Stimulated activated CD8-positive, alpha-beta memory T cell treated with anti-CD3 and anti-CD28 coated beads, Interleukin-15, amount 100 ng/mL, for 1 hour (primary cell): ENCODE measurements at regions not wholly inside any gene's neighbourhood (a gene's known extent, or its start where the extent isn't known, plus 50 kb on each side); places are given as distances from the start of the nearest gene placed in this dataset.

Source experiments
- DNase-seq: peaks from one replicate; pipeline ENCODE4 v3.0.0-alpha.2; 2020; ENCODE audit warnings: low read depth

DNA sequence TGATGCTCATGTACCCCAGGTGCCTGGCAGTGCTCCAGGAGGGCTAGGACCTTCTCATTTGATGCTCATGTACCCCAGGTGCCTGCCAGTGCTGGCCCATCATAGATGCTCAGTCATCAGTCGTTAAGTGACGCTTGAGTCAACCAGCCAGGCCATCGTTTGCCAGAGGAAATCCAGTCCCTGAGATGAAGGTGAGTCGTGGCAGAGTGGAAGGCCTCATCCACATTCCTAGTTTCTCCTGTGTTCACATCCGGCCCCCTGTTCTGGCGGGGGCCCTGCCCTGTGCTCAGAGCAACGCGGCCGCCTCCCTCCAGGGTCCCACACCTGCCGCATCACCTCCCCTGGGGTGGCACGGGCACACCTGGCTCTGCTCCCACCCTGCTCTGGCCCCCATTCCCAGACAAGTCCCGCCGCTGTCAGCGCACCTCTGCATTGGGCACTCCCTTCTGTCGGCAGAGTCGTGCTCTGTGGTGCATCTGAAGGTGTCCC lies 279.9 kb downstream of the BRD1 start:
- DNase-seq = no peak

DNA sequence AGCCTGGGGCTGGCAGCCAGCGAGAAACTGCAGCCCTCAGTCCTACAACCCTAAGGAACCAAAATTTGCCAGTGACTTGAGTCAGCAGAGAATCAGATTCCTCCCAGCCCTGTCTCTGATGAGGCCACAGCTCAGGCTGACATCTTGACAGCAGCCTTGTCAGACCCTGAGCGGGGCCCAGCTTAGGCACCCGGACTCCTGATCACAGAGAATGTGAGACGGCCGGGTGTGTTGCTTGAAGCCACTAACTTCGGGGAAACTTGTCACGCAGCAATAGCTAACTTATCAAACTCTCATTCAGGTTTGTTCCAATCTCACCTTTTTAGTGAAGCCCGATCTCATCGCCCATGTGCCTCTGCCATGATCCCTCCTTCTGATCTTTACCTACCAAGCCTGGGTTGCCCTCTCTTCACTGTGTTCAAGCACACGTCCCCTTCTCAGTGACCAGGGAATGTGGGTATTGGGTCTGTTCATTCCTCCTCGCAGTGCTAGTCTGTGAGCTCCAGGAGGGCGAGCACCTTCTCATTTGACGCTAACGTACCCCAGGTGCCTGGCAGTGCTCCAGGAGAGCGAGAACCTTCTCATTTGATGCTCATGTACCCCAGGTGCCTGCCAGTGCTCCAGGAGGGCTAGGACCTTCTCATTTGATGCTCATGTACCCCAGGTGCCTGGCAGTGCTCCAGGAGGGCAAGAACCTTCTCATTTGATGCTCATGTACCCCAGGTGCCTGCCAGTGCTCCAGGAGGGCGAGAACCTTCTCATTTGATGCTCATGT lies 280.7 kb downstream of the BRD1 start:
- no peak for DNase-seq

DNA sequence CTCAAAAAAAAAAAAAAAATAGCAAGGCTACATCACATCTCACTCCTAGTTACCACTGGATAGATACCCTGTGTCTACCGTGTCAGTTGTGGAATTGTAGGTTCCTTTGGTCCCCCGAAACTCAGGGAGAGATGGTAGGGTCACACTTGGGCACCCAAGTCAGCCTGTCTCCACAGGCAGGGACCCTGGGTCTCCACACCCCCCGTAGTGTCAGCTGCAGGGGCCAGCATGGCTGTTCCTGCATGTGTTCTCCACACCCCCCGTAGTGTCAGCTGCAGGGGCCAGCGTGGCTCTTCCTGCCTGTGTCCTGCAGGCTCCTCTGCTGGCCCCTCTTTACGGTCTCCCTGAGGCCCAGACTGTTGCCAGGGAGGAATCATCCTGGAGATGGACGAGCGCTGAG lies 282.1 kb downstream of the BRD1 start:
- no peak for DNase-seq

DNA sequence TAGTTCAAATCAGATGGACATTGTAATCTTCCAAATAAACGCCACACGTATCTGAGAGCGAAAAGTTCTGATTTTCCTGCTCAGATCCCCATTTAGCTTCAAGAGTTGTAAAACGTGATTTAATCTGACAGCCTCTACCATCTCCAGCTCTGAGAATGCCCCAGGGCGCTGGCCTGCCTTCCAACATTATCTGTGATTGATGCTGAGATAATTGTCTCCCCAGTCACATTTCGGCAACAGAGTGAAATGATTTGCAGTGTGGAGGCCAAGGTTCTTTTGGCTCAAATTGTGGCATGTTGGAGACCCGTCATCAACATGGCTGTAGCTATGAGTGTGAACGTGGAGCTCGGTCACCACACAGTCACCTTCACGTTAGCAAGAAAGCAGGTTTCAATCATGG lies 283.4 kb downstream of the BRD1 start:
- no peak for DNase-seq

DNA sequence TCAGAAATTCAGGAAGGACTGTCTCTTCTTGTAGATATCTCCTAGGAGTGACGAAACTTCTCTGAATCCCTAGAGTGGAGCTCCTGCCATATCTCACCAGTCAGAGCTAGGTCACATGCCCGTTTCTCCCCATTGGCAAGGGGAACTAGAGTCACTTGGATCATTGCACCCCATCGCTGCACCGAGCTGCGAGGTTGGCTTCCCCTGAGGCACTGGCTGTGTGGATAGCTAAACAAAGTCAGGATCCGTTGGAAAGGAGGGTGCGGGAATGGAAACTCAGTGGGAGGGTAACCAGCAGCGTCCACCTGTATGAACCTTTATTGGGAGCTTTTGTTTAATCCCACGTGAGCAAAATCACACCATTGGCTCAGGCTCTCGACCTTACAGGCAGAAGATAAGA lies 283.8 kb downstream of the BRD1 start:
- no peak for DNase-seq

DNA sequence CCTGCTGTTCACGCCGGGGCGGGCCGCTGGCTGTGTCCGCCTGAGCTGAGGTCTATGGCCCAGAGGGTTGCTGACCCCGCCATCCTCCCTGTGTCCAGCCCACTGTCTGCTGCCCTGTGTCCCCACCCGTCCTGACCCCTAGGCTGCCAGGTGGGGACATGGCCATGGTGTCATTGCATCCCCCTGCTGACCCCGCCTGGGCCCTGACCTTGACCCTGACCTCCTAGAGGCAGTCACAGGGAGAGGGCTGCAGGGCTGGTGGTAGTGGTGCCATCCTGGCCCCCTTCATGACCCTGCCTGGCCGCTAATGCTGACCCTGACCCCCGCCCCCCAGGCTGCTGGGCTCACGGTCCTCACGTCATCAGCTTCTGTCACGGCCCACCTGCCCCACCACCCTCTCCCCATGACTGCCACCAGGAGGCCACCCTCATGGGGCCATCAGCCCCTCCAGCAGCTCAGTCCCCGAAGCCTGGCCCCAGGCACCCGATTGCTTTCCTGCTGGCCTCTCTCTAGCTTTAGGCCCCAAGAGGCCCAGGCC lies 285.9 kb downstream of the BRD1 start:
- no peak for DNase-seq

DNA sequence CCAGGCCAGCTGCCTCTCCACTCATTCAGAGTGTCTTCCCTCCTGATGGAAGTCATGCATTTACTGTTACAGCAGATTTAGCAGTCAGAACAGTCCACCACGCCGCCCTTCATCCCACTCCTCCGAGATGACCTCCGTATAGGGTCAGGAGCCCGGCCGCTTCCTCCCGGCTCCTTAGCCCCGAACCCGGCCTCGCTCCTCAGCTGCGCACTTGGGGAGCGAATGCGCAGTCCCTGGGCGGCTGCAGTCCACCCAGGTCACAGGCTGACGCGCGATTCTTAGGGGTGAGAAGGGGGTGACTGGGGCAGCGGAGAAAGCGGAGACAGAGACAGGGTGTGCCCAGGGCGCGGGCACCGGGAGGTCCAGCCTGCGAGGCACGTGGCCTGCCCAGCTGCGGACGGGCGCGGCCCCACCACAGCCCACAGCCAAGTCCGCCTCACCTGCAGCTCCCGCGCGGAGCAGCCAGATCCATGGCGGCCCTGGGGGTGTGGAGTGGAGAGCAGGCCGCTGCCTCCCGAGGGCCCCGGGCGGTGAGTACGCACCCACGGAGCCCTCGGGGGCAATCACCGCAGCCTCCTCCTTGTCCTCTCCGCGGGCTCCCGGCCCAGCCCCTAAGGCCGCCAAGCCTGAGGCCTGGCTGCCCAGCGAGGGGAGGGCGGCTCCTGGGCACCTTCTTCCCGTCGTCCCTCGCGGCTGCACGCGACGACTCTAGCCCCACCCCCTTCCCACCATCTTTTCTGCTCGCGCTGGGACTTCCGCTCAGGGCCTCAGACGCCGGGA lies 286.6 kb downstream of the BRD1 start:
- no peak for DNase-seq

DNA sequence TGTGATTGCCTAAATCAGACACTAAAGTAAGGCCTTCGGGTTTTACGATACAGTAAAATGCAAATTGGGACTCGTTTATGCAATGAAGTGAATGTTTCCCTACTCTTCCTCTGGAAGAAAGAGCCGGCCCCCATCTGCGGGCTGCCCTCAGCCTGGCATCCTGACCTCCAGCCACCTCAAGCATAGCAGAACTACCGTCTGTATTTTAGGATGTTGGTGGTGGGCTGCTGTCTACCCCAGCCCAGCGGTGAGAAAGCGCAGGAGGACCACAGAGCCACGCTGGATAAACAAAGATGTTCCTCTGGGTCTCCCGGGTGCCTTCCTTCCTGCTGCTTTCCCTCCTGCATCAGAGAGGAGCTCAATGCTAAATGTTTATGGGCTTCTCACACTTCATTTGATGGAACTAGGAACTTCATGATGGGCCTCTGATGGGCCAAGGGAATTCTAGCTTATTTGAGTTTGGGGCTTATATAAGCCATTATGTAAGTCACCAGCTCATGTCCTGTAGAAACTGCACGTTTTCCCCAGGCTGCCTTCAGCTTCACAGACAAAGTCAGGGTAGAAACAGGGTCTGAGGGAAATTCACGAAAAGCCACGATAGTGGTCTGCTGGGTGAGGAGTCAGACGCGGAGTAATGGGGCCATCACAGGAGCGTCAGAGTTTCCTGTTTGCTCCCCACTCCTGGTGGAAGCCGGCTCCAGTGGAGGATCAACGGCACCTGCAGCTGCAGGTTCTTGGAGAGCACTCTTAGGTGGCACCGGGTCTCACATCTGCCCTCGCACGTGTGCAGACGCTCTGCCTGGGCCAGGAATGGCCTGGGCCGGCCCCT lies 287.4 kb downstream of the BRD1 start:
- no peak for DNase-seq

DNA sequence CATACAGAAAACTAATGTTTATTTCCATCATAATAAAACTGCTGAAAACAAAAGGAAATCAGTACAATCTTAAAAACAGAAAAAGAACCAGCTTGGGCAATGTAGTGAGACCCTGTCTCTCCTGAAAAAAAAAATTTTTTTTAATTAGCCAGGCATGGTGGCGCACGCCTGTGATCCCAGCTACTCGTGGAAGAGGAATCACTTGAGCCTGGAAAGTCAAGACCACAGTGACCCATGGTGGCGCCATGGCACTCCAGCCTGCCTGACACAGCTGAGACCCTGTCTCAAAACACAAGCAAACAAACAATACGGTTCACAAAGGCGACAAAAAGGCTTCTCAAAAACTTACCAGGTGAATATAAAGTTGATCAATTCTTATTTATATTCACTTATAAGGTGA lies 289.7 kb downstream of the BRD1 start:
- no peak for DNase-seq

DNA sequence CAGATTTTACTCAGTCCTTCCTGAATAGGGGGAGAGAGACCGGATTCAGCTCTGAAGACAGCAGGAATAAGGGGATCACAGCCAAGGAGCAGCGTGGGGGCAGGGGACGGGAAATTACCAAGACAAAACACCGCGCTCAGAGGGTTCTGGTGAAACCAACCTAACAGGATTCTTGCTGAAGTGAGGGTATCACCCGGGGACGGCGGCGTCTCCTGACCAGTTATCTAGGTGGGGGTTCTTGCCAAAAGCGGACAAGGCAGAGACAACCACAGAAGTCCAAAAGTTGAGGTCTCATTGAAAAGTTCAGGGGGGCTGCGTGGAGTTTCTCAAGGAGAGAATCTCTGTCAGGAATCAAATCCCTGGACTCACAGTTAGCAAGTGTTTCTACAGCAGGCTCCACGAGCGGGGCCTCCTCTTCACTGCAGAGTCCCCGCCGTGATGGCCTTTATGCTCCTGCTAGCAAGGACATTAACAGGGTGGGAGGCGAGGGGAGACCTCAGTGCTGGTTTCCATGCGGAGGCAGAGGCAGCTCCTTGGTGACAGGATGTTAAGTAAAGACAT lies 291.0 kb downstream of the BRD1 start:
- no peak for DNase-seq

DNA sequence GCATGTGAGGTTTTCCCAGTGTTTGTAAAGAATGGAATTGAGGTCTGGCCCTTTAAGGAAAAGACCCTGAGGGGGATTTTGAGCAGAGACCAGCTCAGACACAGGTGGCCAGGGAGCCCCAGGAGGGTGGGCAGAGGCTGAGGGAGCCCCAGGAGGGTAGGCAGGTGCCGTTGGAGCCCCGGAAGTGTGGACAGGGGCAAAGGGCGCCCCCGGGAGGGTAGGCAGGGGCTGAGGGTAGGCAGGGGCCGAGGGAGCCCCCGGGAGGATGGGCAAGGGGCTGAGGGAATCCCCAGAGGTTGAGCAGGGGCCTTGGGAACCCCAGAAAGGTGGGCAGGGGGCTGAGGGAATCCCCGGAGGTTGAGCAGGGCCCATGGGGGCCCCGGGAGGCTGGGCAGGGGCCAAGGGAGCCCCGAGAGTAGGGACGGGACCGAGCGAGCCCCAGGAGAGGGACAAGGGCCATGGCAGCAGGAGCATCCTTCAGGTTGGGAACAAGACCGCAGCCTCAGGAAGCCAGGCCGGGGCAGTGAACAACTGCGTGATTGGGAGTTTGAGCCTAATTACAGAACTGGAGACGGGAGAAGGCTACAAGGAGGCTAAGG lies 292.0 kb downstream of the BRD1 start:
- DNase-seq = no peak

DNA sequence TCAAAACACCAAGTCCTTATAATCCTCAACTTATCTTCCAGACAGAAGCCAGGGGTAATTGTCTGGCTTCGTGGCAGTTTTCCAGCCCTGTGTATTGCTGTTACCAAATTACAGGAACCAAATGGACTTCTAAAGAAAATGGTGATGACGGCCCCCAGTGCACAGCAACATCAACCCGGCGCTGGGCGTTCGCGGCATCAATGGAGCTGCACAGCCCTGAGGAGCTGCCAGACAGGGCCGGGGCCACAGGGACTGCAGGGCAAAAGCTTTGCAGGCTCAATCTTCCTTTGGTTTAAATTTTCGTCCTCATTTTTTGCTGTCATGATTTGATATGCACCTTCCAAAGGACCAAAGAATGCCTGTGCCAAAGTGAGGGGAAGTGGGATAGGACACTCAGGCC lies 292.5 kb downstream of the BRD1 start:
- no peak for DNase-seq

DNA sequence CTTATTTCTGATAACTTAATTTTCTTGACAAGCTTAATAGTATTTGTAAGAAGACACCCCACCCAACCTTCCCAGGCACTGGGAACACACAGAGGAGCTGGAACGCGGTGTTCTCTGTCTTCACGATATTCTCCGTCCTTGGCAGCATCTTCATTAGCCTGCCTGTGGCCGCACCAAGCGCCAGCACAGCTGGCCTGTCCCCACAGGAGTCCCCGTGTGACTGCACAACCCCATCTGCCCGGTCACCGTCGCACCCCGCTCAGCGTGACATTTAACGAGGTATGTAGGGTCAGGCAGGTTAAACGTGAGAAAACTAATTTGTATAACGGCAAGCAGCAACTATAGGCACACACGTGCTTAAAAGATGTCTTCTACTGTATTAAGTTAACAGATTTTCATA lies 293.3 kb downstream of the BRD1 start:
- no peak for DNase-seq

DNA sequence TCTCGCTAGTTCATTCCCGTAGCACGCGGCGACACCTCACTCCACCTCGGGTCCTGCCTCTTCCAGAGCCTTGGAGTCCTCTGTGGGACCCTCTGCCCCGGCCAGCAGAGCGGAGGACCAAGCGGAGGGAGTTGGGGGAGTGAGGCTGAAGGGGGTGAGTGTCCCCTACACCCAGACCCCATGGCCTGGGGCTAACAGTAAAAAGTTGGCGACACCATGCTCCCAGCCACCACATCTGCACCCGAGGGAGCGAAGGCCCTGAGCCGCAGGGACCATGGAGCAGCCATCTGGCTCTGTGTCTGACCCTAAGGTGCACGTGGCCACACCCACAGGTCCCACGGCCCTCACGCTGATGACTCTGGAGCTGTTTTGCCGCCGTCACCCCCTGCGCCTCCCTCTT lies 293.8 kb downstream of the BRD1 start:
- no peak for DNase-seq

DNA sequence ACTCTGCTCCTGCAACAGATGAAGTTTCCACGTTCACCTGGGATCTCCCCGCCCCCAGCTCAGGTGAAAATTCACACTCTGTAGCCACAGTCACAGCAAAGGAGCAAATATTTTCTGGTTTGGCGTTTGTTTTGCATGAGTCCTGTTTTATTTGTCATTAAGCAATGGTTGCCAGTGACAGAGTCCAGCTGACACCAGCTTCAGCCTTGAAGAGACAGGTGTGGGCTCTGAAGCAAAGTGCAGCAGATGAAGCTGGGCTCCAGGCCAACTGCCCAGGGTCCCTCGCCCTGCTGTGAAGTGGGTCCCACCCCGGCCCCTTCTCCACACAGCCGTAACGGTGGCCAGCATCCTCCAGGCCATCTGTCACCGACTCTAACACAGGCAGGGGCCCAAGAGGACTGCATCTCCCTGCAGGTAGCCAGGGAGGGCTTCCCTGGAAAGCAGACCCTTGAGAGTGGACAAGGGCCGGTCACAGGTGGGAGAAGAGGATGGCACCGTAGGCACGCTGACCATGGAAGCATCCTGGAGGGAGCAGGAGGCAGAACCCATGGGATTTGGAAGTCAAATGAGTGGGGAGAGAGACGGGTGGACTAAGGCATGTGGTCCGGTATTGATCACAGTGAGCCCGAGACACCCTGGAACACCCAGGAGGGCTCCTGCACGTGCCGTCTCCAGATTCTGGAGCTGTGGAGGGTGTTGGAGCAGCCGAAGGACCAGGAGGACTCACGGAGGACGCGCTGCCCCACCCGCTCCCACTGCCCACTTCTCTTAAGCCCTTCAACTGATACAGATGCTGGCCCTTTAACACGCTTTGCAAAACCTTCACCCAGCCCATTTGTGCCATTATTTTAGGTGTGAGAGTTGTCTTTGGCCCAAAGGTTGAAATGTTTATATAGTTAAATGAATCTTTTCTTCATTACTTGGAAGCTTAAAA lies 294.5 kb downstream of the BRD1 start:
- no peak for DNase-seq

DNA sequence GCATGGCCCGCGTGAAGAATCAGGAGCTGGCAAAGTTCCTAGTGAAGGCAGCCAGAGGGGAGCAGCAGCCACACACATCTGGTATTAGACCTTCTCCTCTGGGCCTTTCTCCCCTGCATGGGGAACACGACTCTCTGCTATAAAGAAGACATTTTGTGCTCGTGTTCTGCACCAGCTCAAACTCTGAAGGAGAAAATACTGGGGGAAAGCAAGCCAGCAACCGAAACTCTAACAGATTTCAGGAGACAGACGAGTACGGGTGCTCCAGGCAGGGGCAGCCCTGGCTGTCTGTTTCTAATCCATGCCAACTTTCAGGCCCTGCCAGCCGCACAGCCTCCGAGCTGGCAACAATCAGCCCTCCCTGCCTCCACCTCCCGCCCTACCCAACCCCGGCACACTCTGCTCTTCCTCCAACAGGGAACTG lies 296.3 kb downstream of the BRD1 start:
- no peak for DNase-seq

DNA sequence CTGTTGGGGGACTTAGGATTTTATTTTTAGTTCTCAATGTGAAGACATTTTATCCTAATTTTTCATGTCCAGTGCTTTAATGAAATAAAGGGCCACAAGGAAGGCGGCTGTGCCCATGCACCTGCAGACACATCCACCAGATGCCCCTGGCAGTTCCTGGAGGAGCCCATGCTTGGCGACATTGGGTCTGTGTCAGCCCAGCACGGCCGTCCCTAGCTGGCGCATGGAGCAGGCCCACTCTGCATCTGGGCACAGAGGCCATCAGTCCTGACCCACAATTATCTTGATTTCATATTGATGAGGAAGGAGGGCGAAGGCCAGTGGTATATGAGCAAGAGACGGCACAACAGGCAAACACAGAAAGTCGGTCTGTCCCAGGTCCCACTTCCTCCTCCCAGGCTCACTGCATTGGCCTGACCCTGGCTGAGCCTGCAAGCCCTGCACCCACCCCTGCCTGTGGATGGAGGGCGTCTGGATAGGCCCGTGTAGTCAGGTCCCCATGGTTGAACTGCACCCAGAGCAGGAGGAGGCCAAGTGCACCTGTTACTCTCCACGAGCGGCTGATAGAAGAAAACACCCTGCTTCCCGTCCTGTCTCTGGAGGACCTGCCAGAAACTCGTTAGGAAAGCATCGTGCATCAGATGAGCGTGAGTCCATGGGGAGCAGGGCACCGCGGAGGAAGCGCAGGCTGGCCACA lies 296.9 kb downstream of the BRD1 start:
- DNase-seq = no peak

DNA sequence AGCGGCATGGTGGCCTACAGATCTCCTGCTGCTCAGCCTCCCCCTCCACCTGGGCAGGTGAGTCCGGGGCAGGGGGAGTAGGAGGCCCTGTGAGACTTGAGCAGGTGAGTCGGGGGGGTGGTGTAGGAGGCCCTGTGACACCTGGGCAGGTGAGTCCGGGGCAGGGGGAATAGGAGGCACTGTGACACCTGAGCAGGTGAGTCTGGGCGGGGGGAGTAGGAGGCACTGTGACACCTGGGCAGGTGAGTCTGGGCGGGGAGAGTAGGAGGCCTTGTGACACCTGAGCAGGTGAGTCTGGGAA lies 299.3 kb downstream of the BRD1 start:
- DNase-seq = no peak

DNA sequence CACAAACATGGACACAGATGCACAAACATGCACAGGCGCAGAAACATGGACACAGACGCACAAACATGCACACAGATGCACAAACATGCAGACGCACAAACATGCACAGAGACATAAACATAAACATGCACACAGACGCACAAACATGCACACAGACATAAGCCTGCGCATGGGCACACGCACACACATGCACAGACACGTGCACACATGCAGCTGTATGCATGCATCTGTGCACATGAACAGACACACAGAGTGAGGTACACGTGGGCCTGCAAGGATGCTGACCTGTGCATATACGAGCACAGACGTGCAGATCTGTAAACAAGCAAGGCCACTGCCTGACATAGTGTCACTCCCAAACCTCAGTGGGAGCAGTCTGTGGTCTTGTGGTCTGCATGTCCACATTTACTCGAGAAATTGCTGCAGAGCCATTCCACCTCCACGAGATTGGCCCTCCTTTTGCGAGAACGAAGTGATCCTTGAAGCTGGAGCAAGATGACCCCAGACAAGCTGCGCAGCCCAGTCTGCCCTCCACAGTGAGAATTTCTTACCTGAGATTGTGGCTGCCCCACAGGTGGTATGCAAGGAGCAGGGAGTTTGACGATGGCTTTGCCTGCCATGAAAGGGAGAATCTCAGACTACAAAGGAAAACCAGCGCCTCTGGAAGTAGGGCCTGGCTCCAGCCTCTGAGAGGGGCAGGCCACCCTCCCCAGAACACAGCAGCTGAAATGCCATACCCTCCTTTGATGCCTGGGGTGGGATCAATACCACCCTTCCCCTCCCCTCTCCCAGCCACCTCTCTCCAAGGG lies 299.9 kb downstream of the BRD1 start:
- no peak for DNase-seq
